Tibial nerve (tissue), 4 donors: ENCODE measurements at regions not wholly inside any gene's neighbourhood (a gene's known extent, or its start where the extent isn't known, plus 50 kb on each side); places are given as distances from the start of the nearest gene placed in this dataset.
"Not testable (repeated sequence)": the region's sequence is repeated elsewhere in the genome, so short reads cannot be mapped to it uniquely, and the experiment has no call there.

ENCODE experiments used
- DNase-seq, 2 donors: peaks; one replicate each; pipeline ENCODE4 v3.0.0-alpha.2; 2019; ENCODE audit warnings: low spot score in 2 of 2
- H3K27ac ChIP-seq, 4 donors: fragments of 200-600 bp; sonication (generic) in 3 of 4; one replicate each; pipeline ENCODE4 v1.5.1; 2017 to 2019; ENCODE audit warnings: mild to moderate bottlenecking in 1 of 4
- H3K27me3 ChIP-seq, 2 donors: fragments of 200-600 bp; sonication (generic) in 1 of 2; one replicate each; pipeline versions ENCODE4 v1.5.1 to v1.6.0; 2017 to 2019
- H3K36me3 ChIP-seq, 3 donors: fragments of 200-600 bp; sonication (generic); one replicate each; pipeline ENCODE4 v1.5.1; 2018 to 2019
- H3K4me1 ChIP-seq, 4 donors: fragments of 200-600 bp; sonication (generic) in 3 of 4; one replicate each; pipeline ENCODE4 v1.5.1; 2017 to 2019
- H3K4me3 ChIP-seq, 4 donors: fragments of 200-600 bp; sonication (generic) in 3 of 4; one replicate each; pipeline ENCODE4 v1.5.1; 2017 to 2019; ENCODE audit warnings: mild to moderate bottlenecking in 1 of 4, moderate library complexity in 1 of 4
- H3K9me3 ChIP-seq, 4 donors: fragments of 200-600 bp; sonication (generic) in 3 of 4; one replicate each; pipeline ENCODE4 v1.5.1; 2017 to 2019
- CTCF ChIP-seq, 5 experiments: fragments of 200-600 bp in 3 of 5; fragments of 450-650 bp in 2 of 5; sonication (generic) in 3 of 5; IDR thresholded peaks; one replicate each; pipeline ENCODE4 v1.5.1; 2016 to 2019; ENCODE audit warnings: antibody characterized with exemption in 5 of 5, mild to moderate bottlenecking in 3 of 5, moderate library complexity in 2 of 5
- EP300 ChIP-seq, 2 donors: sonication (generic); formaldehyde crosslinking; IDR thresholded peaks; one replicate each; pipeline ENCODE4 v1.6.1; 2017; ENCODE audit warnings: antibody characterized with exemption in 2 of 2, mild to moderate bottlenecking in 1 of 2
- POLR2A ChIP-seq, 2 donors: fragments of 450-650 bp; IDR thresholded peaks; one replicate each; pipeline ENCODE4 v1.6.1; 2017; ENCODE audit warnings: antibody characterized with exemption in 2 of 2, mild to moderate bottlenecking in 2 of 2, moderate library complexity in 2 of 2
- WGBS, 2 donors: methylation state at CpG; one replicate each; pipeline ENCODE4 v1.1.5; 2018; 5-methylcytosine and 5-hydroxymethylcytosine counted together

- no peak overlapping the region for H3K4me3 ChIP-seq
- H3K9me3 ChIP-seq, result no peaks in the 10 kb centered on the region
- DNase-seq, result no peak
- WGBS, 2 donors, result 70 to 85% methylated on average over 1 of the region's 1 CpG
- no peaks in the 10 kb centered on the region for H3K4me1 ChIP-seq
- no peaks in the 10 kb centered on the region for H3K27me3 ChIP-seq
- no peaks in the 10 kb centered on the region for H3K36me3 ChIP-seq
- H3K27ac ChIP-seq, result no peak overlapping the region
- TF ChIP-seq EP300 (IDR thresholded peaks at IDR 0.05) (no peak), POLR2A (IDR thresholded peaks at IDR 0.05) (no peak), CTCF (IDR thresholded peaks at IDR 0.05) (no peak)
These were observed 480.2 kb downstream of the RPS29 start for GRCh38 chr14:49105956-49106355.

GRCh38 chr14:49105512-49105911 lies 480.7 kb downstream of the RPS29 start:
- Histone ChIP-seq H3K9me3 (no peaks in the 10 kb centered on the region), H3K27me3 (no peaks in the 10 kb centered on the region), H3K4me3 (no peak overlapping the region), H3K4me1 (no peaks in the 10 kb centered on the region), H3K27ac (no peak overlapping the region), H3K36me3 (no peaks in the 10 kb centered on the region)
- no peak for DNase-seq
- WGBS, 2 donors, result 86 to 95% methylated on average over 4 of the region's 4 CpGs
- no peak for TF ChIP-seq EP300 (IDR thresholded peaks at IDR 0.05)
- TF ChIP-seq CTCF (IDR thresholded peaks at IDR 0.05), result no peak
- TF ChIP-seq POLR2A (IDR thresholded peaks at IDR 0.05), result no peak

GRCh38 chr14:49092345-49092744 lies 493.8 kb downstream of the RPS29 start:
- WGBS, 2 donors, result 33 to 57% methylated on average over 1 of the region's 1 CpG

GRCh38 chr14:49089107-49089506 lies 497.1 kb downstream of the RPS29 start:
- no peak for DNase-seq
- Histone ChIP-seq H3K27me3 (no peaks in the 10 kb centered on the region), H3K36me3 (no peaks in the 10 kb centered on the region), H3K27ac (no peak overlapping the region), H3K4me1 (no peaks in the 10 kb centered on the region), H3K9me3 (no peaks in the 10 kb centered on the region), H3K4me3 (no peak overlapping the region)
- TF ChIP-seq EP300 (IDR thresholded peaks at IDR 0.05), result no peak
- TF ChIP-seq CTCF (IDR thresholded peaks at IDR 0.05), result no peak
- TF ChIP-seq POLR2A (IDR thresholded peaks at IDR 0.05), result no peak
- whole genome bisulfite sequencing, 2 donors, result 41% methylated on average over 3 of the region's 3 CpGs

More at GRCh38 chr14:49092345-49092744, 493.8 kb downstream of the RPS29 start:
- no peaks in the 10 kb centered on the region for H3K36me3 ChIP-seq
- no peaks in the 10 kb centered on the region for H3K4me1 ChIP-seq
- no peaks in the 10 kb centered on the region for H3K9me3 ChIP-seq
- TF ChIP-seq CTCF (IDR thresholded peaks at IDR 0.05), result no peak
- no peak for TF ChIP-seq POLR2A (IDR thresholded peaks at IDR 0.05)
- TF ChIP-seq EP300 (IDR thresholded peaks at IDR 0.05), result no peak
- DNase-seq, result no peak
- no peak overlapping the region for H3K4me3 ChIP-seq
- no peaks in the 10 kb centered on the region for H3K27me3 ChIP-seq
- no peak overlapping the region for H3K27ac ChIP-seq

- not testable (repeated sequence) for DNase-seq, H3K27ac ChIP-seq, H3K4me1 ChIP-seq, H3K4me3 ChIP-seq, H3K27me3 ChIP-seq, H3K36me3 ChIP-seq
- H3K9me3 ChIP-seq, result peaks cover 0 to 18% (median 0%) of the 10 kb centered on the region in 4 donors
These were observed 512.9 kb downstream of the RPS29 start for GRCh38 chr14:49073292-49073691.

GRCh38 chr14:49058511-49058910 lies 527.7 kb downstream of the RPS29 start:
- no peak for TF ChIP-seq POLR2A (IDR thresholded peaks at IDR 0.05)
- no peak for TF ChIP-seq EP300 (IDR thresholded peaks at IDR 0.05)
- no peak for TF ChIP-seq CTCF (IDR thresholded peaks at IDR 0.05)
- DNase-seq, result no peak
- WGBS, 2 donors, result 13 to 18% methylated on average over 1 of the region's 1 CpG

More at GRCh38 chr14:49058511-49058910, 527.7 kb downstream of the RPS29 start:
- Histone ChIP-seq H3K36me3 (no peaks in the 10 kb centered on the region), H3K27ac (no peak overlapping the region), H3K4me3 (no peak overlapping the region), H3K27me3 (no peaks in the 10 kb centered on the region), H3K4me1 (no peaks in the 10 kb centered on the region), H3K9me3 (no peaks in the 10 kb centered on the region)
